ENCODE measurements at regions not wholly inside any gene's neighbourhood (a gene's known extent, or its start where the extent isn't known, plus 50 kb on each side); places are given as distances from the start of the nearest gene placed in this dataset.
A peak's percentile ranks its signal among the peaks of the same experiment; 100 is the strongest.
"Not testable (repeated sequence)": the region's sequence is repeated elsewhere in the genome, so short reads cannot be mapped to it uniquely, and the experiment has no call there.

- TF ChIP-seq ZNF362 (CRISPR knock-in tag; IDR thresholded peaks at IDR 0.05; ENCODE audit: borderline replicate concordance): peak; percentile 48; the same call in 1 of the 2 replicates
- TF ChIP-seq NR2F6 (IDR thresholded peaks at IDR 0.05): 0 out of 2 replicates have a peak, but pooled peaks have one; percentile 25
- TF ChIP-seq NR2F6, ATF7 (CRISPR knock-in tag; IDR thresholded peaks at IDR 0.05): not testable (repeated sequence)
- peak; percentile 94 for TF ChIP-seq ARID5B (CRISPR knock-in tag; IDR thresholded peaks at IDR 0.05)
- TF ChIP-seq CEBPG (CRISPR knock-in tag; IDR thresholded peaks at IDR 0.05): peak; percentile 70
- TF ChIP-seq ISL2 (CRISPR knock-in tag; IDR thresholded peaks at IDR 0.05): peak; percentile 95
- 0 out of 2 replicates have a peak, but pooled peaks have one; percentile 39 for TF ChIP-seq KLF6 (CRISPR knock-in tag; IDR thresholded peaks at IDR 0.05)
- peak; percentile 55; the same call in 1 of the 2 replicates for TF ChIP-seq BCL6 (CRISPR knock-in tag; IDR thresholded peaks at IDR 0.05)
- peak; percentile 63; the same call in 1 of the 2 replicates for TF ChIP-seq GATA4 (IDR thresholded peaks at IDR 0.05; ENCODE audit: borderline replicate concordance, low read depth)
- TF ChIP-seq ATF7 (IDR thresholded peaks at IDR 0.05): peak; percentile 79
- TF ChIP-seq ZGPAT (CRISPR knock-in tag; IDR thresholded peaks at IDR 0.05): peak; percentile 49; the same call in 1 of the 2 replicates
- peak; percentile 91 for TF ChIP-seq GATAD2A (CRISPR knock-in tag; IDR thresholded peaks at IDR 0.05)
- peak; percentile 52 for TF ChIP-seq RARA (CRISPR knock-in tag; IDR thresholded peaks at IDR 0.05)
- TF ChIP-seq ONECUT2 (CRISPR knock-in tag; IDR thresholded peaks at IDR 0.05): peak; percentile 88
- TF ChIP-seq SOX13 (IDR thresholded peaks at IDR 0.05): peak; percentile 64; the same call in 1 of the 2 replicates
- peak in 1 of 2 experiments; percentile 95; a peak in 2 of 4 replicates for TF ChIP-seq SOX13 (CRISPR knock-in tag; conservative IDR thresholded peaks at IDR 0.05 in 1 of 2, IDR thresholded peaks at IDR 0.05 in 1 of 2)
- TF ChIP-seq ELF3 (CRISPR knock-in tag; IDR thresholded peaks at IDR 0.05): peak; percentile 22; the same call in 1 of the 2 replicates
- TF ChIP-seq HNF4A (CRISPR knock-in tag; IDR thresholded peaks at IDR 0.05): peak; percentile 46; the same call in 1 of the 2 replicates
- 0 out of 2 replicates have a peak, but pooled peaks have one; percentile 60 for TF ChIP-seq HDAC2 (CRISPR knock-in tag; IDR thresholded peaks at IDR 0.05)
- peak; percentile 18; the same call in 1 of the 2 replicates for TF ChIP-seq TCF7L2 (IDR thresholded peaks at IDR 0.05; ENCODE audit: low read depth, low read length)
- peak; percentile 78; the same call in 1 of the 2 replicates for TF ChIP-seq ZNF503 (CRISPR knock-in tag; IDR thresholded peaks at IDR 0.05)
- TF ChIP-seq RCOR2 (CRISPR knock-in tag; IDR thresholded peaks at IDR 0.05): peak; percentile 41; the same call in 1 of the 2 replicates
Observed at GRCh38 chr2:226456144-226456543, 343.5 kb downstream of the IRS1 start (continued).
